NCI-H1694 treated with DMSO at 0.1 percent for 48 hours (cell line): ENCODE measurements at regions not wholly inside any gene's neighbourhood (a gene's known extent, or its start where the extent isn't known, plus 50 kb on each side); places are given as distances from the start of the nearest gene placed in this dataset.
"Not testable (repeated sequence)": the region's sequence is repeated elsewhere in the genome, so short reads cannot be mapped to it uniquely, and the experiment has no call there.

Source experiments
- DNase-seq: peaks from one replicate; lab custom pipeline; 2025; lab: John Stamatoyannopoulos, UW

DNA sequence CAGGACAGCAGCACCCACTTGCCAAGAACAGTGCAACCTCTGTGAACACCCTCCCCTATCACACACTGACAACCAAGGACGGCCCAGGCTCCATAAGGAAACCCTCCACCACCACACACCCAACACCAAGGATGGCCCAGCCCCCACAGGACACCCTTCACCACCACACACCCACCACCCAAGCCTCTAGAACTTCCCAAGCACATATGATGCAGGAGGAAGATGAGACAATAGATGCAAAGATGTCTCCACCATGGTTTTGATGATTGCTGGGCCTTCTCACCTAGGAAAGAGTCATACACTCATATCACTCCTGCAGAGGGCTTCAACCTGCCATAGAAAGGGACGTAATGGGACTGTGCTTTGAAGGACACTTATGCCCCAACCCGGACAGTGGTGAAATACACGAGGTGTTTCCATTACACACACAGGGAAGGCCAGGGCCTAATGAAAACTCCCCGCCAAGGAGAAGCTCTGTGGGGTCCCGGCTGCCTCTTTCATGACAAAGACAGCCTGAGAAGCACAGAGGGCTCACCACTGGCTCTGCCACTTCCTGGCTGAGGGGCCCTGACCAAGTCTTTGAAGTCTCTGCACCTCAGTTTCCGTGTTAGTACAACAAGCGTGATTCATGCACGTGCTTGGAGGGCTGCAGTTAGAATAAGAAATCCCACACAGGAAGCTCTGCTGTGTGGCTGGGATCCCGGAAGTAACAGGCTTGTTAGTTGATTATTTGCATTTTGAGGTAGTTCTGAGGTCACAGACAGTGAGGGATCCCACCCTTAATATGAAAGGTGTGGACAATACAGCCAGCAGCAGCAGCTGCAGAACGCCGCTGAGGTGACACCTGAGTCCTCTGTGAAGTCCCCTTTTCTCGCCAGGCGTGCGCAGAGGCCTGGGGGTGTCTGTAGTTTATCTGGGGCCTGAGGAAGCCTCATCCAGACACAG, 61.9 kb upstream of the ATP12A start:
- no peak for DNase-seq

DNA sequence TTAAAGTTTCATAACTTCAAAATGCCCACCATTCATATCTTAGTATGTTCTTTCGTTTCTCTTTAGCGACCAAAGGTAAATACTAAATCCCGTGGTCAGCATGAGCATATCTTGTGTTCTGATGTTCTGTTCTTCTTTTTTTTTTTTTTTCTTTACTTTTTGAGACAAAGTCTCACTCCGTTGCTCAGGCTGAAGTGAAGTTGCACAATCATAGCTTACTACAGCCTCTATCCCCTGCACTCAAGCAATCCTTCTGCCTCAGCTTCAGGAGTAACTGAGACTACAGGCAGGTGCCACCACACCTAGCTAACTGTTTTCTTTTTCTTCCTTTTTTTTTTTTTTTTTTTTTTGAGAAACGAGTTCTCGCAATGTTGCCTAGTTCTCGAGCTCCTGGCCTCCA, 60.9 kb upstream of the ATP12A start:
- no peak for DNase-seq

- DNase-seq = not testable (repeated sequence)
Observed at GRCh38 chr13:24622481-24623148, 57.6 kb upstream of the ATP12A start.

DNA sequence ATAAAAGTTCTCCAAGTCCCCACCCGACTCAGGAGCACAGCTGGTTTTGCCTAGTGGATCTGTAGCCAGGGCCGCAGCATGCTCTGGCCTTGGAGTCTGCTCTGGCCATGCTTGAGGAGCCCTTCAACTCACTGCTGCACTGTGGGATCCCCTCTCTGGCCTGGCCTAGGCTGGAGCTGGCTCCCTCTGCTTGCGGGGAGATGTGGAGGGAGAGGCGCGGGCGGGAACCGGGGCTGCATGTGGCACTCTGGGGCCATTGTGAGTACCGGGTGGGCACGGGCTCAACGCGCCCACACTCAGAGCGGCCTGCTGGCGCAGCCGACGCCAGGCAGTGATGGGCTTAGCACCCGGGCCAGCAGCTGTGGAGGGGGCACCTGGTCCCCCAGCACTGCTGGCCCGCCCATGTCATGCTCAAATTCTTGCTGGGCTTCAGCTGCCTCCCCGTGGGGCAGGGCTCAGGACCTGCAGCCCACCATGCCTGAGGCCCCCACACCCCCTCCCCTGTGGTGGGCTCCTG, 57.0 kb upstream of the ATP12A start:
- DNase-seq = no peak

DNA sequence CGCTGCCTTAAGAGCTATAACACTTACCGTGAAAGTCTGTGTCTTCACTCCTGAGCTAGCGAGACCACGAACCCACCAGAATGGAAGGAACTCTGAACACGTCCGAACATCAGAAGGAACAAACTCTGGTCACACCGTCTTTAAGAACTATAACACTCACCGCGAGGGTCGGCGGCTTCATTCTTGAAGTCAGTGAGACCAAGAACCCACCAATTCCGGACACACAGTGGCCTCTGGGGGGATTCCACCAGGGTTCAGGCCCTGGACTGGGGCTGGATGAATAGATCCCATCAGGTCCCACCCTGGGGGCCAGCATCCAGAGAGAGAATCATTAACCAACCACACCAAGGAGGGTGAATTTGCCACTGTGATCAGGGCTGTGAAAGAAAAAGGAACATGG, 55.8 kb upstream of the ATP12A start:
- no peak for DNase-seq

DNA sequence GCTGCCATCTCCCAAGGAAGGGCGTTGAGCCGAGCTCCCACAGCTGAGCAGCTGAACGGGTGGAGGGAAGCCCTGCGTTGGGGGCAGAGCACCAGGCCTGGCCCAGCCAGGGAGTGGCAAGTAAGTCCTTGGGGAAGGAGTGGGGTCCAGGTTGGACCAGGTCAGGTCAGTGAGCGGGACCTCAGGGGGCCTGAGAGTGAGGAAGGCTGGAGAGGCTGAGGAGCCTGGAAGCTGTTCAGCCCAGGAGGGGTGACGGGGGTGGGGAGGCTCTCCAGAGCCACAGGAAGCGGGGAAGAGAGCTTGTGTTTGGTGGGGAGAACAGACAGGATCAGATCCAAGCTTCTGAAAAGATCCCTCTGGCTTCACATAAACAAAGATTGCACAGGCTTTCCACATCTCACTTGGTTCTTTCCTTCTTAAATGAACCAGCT, 55.4 kb upstream of the ATP12A start:
- no peak for DNase-seq

DNA sequence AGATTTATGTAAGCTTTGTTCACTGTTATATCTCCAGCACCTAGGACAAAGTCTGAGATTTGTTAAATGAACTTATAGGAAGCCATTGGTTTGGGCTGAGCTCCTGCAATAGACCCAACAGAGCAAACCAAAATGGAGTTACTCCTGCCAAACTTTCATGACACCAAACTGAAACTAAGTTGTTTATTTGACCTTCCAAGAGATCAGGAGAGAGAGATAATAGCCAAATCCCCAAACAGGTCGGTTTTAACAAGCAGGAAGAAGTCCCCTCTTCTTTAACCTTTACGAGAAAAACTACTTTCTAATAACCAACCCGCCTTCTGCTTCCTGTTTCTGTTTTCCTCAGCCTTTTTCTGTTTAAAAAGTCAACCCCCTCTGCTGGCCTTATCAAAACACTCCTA, 54.9 kb upstream of the ATP12A start:
- no peak for DNase-seq

DNA sequence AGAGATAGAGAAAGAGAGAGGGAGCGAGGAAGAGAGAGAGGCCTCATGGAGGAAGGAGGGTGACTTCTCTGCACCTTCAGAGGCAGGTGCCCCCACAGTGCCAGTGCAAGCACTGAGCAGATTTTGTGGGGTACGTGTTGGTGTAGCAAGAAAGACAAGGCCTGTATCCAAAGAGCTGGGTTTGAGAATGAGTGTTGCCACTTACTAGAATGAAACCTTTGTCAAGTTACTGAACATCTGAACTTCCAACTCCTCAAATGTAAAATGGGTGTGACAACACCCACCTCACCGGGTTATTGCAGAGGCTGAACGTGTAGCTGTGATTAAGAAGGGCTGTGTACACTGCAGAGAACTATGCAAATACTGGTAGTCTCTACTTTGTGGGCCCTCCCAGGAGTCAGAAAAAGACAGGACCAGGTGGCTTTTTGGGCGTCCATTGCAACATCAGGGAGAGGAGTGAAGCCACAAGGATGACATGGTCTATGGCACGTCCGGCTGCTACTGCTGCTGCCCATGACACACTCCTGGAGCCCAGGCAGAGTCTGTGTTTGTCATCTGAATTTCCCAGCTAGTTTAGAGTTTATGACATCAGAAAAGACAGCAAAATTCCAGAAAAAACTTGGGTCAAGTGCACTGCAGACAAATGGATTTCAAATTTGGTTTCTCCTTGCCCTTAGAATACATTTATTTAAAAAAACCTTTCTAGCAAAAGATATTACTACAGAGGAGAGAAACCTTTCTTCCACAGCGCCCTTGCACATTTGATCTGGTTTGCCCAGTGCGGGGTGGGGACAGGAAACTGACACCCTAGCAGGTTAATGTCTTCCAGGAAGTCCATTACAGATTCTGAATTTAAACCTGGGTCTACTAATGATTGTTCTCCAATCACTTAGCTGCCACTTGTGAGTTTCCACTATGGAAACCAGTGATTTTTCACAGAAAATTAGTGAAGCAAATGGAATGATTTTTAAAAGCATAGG, 54.0 kb upstream of the ATP12A start:
- DNase-seq = no peak

DNA sequence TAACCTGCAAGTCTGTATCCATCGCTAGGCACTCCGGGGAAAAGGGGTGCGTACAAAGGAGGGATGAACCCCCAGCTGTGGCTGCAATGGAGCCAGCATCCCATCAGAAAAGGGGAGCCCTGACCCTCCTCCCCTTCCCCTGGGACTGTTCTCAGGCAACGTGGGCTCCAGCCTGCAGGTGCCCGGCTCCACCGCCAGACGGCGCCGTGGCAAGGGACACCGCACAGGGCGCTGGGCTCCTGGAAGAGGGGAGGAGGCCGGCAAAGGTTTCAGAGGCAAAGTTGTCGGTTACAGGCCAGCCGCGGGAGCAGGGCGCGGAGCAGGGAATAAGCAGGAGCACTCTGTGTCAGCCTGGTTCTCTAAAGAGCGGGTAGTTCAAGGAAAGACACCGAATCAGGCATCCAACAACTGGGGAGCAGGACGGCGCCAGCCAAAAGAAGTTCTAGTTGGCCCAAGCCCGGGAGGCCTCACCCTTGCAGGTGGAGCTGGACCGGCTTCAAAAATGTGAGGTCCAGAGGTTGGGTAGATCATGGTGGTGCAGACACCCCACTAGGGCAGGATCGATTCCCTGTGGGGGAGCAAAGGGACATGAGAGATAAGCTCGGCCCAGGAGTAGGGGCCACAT, 53.0 kb upstream of the ATP12A start:
- DNase-seq = no peak

GRCh38 chr13:24627946-24628345, 52.3 kb upstream of the ATP12A start:
- no peak for DNase-seq

DNA sequence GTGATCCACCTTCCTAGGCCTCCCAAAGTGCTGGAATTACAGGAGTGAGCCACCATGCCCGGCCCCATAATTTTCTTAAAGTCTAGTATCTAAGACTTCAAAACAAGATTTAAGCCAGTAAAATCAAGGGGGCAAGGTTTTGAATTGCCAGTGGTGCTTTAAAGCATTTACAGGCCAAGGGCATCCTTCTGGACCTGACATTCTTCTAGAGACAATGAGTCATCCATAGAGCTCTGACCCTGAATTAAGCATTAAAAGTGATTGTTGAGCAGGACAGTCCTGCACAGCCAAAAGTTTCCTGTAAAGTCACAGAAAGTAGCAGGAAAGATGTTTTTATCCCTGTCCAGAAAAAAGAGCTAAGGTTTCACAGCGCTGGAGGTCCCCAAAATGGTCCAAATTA, 50.9 kb upstream of the ATP12A start:
- no peak for DNase-seq

GRCh38 chr13:24630121-24630520, 50.1 kb upstream of the ATP12A start:
- DNase-seq = no peak
